GM12865 (cell line): ENCODE measurements at regions not wholly inside any gene's neighbourhood (a gene's known extent, or its start where the extent isn't known, plus 50 kb on each side); places are given as distances from the start of the nearest gene placed in this dataset.

Experiments used
- DNase-seq: peaks from one replicate; pipeline ENCODE4 v3.0.0; 2010; ENCODE audit warnings: low read depth
- H3K4me3 ChIP-seq: 2 replicates; pipeline ENCODE4 v1.5.1; 2011; ENCODE audit warnings: mild to moderate bottlenecking, low read depth, low read length, control low read depth
- TF ChIP-seq, protein P1 (sequence below): IDR thresholded peaks from 2 replicates; pipeline ENCODE4 v1.5.1; 2011; ENCODE audit warnings: low read length, control low read depth, low read depth, inconsistent platforms; ENCODE audit not compliant: insufficient read depth; ENCODE audit errors: missing control alignments

DNA sequence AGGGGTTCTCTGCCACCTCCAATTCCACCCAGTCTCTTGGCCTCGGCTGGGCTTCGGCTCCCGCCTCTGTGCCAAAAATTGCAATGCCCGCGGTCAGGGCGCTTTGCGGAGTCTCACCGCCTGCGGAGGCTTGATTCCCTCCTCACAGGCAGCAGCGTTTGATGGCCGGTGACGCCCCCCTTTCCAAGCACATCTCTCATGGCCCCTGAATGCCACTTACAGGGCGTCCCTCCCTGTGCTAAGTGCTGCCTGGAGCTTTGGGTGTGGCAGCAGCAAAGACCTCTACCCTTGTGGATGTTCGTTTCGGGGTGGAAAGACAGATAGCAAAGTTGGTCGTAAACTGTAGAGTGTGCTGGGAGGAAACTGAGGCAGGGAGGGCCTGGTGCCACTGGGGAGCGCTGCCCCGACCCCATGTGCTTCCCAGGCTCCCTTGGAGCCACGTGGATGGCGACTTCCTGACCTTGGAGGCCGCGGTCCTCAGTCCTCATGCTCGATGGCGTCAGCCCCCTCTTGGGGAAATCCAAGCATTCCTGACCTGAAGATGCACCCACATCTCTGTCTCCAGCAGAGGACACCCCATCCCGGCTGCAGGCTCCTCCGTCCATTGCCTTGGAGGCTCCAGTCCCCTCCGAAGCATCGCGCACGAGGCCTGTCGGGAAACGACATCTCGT, 249.2 kb upstream of the IRX4 start:
- TF ChIP-seq, protein P1, sequence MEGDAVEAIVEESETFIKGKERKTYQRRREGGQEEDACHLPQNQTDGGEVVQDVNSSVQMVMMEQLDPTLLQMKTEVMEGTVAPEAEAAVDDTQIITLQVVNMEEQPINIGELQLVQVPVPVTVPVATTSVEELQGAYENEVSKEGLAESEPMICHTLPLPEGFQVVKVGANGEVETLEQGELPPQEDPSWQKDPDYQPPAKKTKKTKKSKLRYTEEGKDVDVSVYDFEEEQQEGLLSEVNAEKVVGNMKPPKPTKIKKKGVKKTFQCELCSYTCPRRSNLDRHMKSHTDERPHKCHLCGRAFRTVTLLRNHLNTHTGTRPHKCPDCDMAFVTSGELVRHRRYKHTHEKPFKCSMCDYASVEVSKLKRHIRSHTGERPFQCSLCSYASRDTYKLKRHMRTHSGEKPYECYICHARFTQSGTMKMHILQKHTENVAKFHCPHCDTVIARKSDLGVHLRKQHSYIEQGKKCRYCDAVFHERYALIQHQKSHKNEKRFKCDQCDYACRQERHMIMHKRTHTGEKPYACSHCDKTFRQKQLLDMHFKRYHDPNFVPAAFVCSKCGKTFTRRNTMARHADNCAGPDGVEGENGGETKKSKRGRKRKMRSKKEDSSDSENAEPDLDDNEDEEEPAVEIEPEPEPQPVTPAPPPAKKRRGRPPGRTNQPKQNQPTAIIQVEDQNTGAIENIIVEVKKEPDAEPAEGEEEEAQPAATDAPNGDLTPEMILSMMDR = no peak

DNA sequence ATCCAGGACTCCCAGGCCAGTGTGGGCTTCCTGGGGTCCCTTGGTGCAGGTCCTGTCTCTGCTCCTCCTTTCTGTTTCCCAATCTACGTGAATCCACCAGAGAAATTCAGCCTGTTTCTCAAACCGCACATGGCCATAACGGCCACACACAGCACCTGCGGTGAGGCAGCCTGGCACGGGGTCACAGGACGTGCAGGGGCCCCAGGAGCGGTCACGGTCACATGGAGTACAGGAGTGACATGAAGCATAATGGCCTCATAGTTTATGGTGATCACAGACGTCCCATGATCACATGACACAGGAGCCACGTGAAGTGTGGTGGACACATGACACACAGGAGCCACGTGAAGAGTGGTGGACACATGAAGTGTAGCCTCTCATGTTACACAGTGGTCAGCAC, 248.5 kb upstream of the IRX4 start:
- DNase-seq = no peak
- no peak overlapping the region for H3K4me3 ChIP-seq
- TF ChIP-seq, protein P1 = no peak

More for the DNA sequence above, 249.2 kb upstream of the IRX4 start:
- H3K4me3 ChIP-seq = no peak overlapping the region
- DNase-seq = no peak

DNA sequence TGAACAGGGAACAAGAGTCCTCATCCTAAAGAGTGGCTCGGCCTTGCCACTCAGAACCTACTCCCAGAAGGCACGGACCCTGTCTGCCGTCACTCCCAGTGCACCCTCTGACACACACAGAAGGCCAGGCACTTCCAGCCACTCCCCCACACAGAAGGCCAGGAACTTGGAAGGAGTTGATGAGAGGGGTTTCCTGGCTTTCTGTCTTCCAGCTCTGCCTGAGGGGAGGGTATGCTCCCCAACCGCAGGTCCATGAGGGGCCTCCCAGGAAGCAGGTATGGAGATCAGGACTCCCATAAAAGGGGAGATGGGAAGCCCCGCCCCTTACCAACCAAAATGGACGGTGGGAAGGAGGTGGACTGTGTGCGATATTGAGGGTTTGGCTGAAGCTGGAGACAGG, 247.6 kb upstream of the IRX4 start:
- no peak for DNase-seq
- TF ChIP-seq, protein P1 = no peak
- no peak overlapping the region for H3K4me3 ChIP-seq

DNA sequence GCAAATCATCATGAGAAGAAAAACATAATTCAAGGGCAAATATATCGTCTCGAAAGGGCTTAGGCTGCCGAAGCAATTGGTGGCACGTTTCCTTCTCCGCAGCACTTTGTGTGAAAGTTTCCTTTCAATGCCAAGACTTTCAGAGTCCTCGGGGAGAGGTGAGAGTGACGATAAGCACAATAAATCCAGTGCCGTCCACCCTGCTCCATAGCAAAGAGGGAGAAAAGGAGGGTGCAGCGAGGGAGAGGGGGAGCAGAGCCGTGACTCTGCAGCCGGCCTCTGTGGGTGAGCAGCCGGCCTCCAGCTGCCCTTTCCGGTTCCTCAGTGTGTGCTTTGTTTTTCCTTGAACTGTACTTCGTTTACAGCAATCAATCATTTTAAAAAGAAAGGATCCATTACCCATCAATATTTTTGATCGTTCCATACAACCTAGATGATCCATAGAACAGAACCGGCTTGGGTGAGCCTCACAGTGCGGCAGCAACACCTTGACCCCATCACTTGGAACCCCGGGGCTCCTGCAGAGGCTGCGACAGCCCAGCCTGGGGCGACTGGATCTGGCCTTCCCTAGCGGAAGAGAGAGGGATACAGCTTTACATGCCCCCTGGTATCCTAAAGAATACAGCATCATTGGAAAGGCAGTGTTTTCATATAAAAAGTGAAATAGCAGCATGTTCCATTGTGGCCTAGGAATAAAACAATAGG, 247.0 kb upstream of the IRX4 start:
- H3K4me3 ChIP-seq = no peak overlapping the region
- no peak for DNase-seq
- TF ChIP-seq, protein P1 = no peak

DNA sequence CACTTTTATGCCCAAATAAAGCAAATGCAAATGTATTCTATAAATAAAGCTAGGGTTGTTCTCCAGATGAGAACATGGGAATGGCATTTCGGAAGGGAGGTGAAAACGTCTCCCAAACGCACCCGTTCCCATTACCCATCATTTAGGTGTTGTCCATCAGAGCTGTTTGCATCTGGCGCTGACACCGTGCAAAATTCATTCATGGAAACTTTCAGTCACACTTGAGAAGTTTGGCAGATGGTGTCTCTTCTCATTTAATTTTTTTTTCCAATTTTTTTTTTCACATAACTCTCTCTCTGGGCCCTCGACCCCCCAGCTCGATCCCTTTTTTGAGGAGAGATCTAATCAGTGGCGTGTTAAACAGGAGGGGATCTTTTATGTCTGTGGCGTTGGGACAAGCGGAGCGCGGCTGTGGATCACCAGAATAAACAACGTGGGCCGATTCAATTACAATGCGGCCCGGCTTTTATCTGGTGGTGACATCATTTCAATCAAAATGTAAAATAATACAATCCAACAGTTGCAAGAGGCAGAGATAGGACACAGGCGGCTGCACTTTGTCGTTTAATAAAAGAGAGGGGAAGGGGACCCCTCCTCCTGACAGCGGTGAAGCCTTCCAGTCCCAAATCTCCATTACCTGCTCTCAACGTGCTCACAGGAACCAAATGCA, 246.1 kb upstream of the IRX4 start:
- DNase-seq = no peak
- TF ChIP-seq, protein P1 = no peak
- H3K4me3 ChIP-seq = no peak overlapping the region

DNA sequence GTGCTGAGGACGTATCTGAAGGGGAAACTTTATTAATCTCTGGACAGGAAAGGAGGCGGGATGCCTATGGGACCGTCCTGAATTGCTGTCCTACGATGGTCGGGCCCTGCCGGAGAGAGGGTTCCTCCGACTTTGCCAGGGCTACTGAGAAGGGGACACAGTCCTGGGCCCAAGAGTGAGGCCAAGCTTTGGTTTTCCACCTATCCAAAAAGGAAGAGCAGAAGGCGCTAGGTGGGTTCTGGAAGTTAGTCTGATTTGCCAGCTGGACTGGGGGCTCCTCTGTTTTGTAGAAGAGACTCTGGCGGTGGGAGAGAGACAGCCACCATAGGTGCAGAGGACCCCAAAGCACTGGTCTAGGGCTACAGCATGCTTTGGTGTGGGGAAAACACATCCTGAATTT, 243.8 kb upstream of the IRX4 start:
- no peak overlapping the region for H3K4me3 ChIP-seq
- DNase-seq = no peak
- TF ChIP-seq, protein P1 = no peak
